ENCODE measurements at regions not wholly inside any gene's neighbourhood (a gene's known extent, or its start where the extent isn't known, plus 50 kb on each side); places are given as distances from the start of the nearest gene placed in this dataset.

DNA sequence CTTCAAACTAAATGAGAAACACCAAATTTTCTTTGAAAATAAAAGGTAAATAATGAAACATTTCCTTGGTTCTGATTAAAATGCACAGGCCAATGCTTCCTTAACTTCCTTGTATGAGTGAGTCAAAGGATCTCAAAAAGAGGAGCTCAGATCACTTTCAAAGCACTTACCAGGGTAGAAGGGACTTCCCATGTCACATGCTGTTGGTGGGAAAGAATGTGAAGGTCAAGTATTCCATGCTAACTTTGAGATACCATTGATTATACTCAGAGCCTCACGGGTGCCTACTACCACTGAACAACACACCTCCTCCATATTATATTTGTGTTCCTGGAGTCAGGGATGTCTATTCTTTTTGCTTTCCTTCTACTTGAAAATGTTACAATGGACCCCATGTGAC, 233.5 kb upstream of the KIAA1217 start:
- no peak for TF ChIP-seq CTCF (conservative IDR thresholded peaks at IDR 0.05)
- TF ChIP-seq ZFX (IDR thresholded peaks at IDR 0.05) = no peak

Measured in C4-2B (cell line).